BE2C (cell line): ENCODE measurements at regions not wholly inside any gene's neighbourhood (a gene's known extent, or its start where the extent isn't known, plus 50 kb on each side); places are given as distances from the start of the nearest gene placed in this dataset.
A peak's percentile ranks its signal among the peaks of the same experiment; 100 is the strongest.

Experiments
- DNase-seq: peaks from one replicate; pipeline ENCODE4 v3.0.0-alpha.2; 2020
- H3K27me3 ChIP-seq: fragments of 250-450 bp; sonication (Bioruptor Pico); 2 replicates; pipeline ENCODE4 v1.5.1; 2020; ENCODE audit warnings: mild to moderate bottlenecking
- H3K36me3 ChIP-seq: fragments of 250-450 bp; sonication (Bioruptor Pico); 2 replicates; pipeline ENCODE4 v1.5.1; 2020; ENCODE audit warnings: mild to moderate bottlenecking
- H3K4me1 ChIP-seq: fragments of 250-450 bp; sonication (Bioruptor Pico); 2 replicates; pipeline ENCODE4 v1.5.1; 2020
- H3K4me3 ChIP-seq: 2 replicates; pipeline ENCODE4 v1.5.1; 2011; ENCODE audit warnings: low read depth, low read length
- H3K9me3 ChIP-seq: fragments of 250-450 bp; sonication (Bioruptor Pico); 2 replicates; pipeline ENCODE4 v1.5.1; 2020
- CTCF ChIP-seq: IDR thresholded peaks from 2 replicates; pipeline ENCODE4 v1.5.1; 2012; ENCODE audit warnings: mild to moderate bottlenecking, low read depth, low read length

DNA sequence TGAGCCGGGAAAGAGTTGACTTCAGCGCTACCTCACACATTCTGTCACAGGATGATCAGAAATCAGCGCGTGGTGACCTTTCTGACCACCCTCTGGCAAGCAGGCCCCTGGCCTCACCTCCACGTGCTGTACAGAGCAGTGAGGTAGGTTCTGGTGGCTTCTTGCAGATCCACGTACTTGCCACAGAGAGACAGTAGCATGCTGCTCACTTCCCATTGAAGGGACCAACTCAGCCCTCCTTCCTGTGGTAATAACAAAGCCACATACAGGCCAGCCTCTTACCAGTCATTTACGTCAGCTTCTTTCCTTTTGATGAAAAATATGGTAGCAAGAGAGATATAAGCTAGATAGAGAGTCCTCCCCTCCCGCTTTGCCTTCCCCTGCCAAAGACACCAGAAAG lies 200.7 kb downstream of the CHRM3 start:
- no peaks in the 10 kb centered on the region for H3K4me1 ChIP-seq
- no peaks in the 10 kb centered on the region for H3K9me3 ChIP-seq
- no peaks in the 10 kb centered on the region for H3K27me3 ChIP-seq
- no peak for DNase-seq
- no peak overlapping the region for H3K4me3 ChIP-seq
- no peaks in the 10 kb centered on the region for H3K36me3 ChIP-seq
- TF ChIP-seq CTCF = 0 out of 2 replicates have a peak, but pooled peaks have one; percentile 5

DNA sequence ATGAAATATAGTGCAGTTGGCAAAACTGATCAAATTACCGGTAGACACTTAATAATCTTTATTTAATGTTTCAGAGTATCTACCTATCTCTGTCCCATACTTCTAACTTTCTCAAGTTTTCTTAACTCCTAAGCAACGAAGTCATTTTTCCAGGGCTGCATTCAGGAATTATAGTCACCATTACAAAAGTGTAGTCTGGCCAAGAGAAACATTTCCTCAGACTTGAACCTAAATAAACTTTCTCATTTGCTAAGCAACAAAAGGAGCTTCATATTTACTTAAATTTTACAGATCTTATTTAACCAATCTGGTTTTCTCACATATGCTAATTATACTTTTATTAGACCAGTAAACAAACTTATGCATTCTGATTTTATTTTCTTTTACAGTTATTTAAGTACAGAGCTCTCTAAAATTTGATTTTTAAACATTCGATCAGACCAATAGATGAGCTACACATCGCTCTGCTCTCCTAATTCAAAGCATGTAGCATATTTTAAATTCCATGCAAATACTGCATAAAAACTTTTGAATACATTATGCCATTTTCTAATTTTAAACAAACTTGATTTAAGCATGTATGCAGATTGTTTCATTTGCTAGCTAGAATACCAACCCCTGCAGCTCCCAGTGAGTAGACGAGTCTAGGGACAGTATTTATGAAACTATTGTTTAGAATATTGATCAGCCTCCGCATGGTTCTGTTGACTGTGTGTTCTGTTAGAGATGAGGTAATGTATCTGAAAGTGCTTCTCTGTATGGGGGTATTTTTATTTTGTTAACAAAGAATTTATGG lies 201.4 kb downstream of the CHRM3 start:
- no peak for DNase-seq

GRCh38 chr1:239590556-239590955 lies 204.2 kb downstream of the CHRM3 start:
- H3K4me1 ChIP-seq = peaks cover 2% of the 10 kb centered on the region; the same call in 1 of the 2 replicates
- H3K9me3 ChIP-seq = no peaks in the 10 kb centered on the region
- H3K36me3 ChIP-seq = no peaks in the 10 kb centered on the region
- H3K27me3 ChIP-seq = no peaks in the 10 kb centered on the region
- TF ChIP-seq CTCF = no peak
- no peak overlapping the region for H3K4me3 ChIP-seq
- no peak for DNase-seq

More for the DNA sequence above, 201.4 kb downstream of the CHRM3 start:
- Histone ChIP-seq H3K9me3 (no peaks in the 10 kb centered on the region), H3K27me3 (no peaks in the 10 kb centered on the region), H3K4me1 (no peaks in the 10 kb centered on the region; the same call in 1 of the 2 replicates), H3K36me3 (no peaks in the 10 kb centered on the region), H3K4me3 (no peak overlapping the region)
- no peak for TF ChIP-seq CTCF

GRCh38 chr1:239593527-239593926 lies 207.2 kb downstream of the CHRM3 start:
- Histone ChIP-seq H3K4me1 (peaks cover 2% of the 10 kb centered on the region; the same call in 1 of the 2 replicates), H3K36me3 (no peaks in the 10 kb centered on the region), H3K9me3 (no peaks in the 10 kb centered on the region), H3K4me3 (no peak overlapping the region), H3K27me3 (no peaks in the 10 kb centered on the region)
- DNase-seq = no peak
- TF ChIP-seq CTCF = no peak

GRCh38 chr1:239600588-239600987 lies 214.2 kb downstream of the CHRM3 start:
- no peaks in the 10 kb centered on the region for H3K36me3 ChIP-seq
- H3K4me1 ChIP-seq = no peaks in the 10 kb centered on the region
- no peak for TF ChIP-seq CTCF
- no peak overlapping the region for H3K4me3 ChIP-seq
- no peak for DNase-seq
- no peaks in the 10 kb centered on the region for H3K9me3 ChIP-seq
- H3K27me3 ChIP-seq = no peaks in the 10 kb centered on the region

- no peak for TF ChIP-seq CTCF
- Histone ChIP-seq H3K36me3 (no peaks in the 10 kb centered on the region), H3K27me3 (no peaks in the 10 kb centered on the region), H3K4me3 (no peak overlapping the region), H3K4me1 (no peaks in the 10 kb centered on the region), H3K9me3 (no peaks in the 10 kb centered on the region)
- DNase-seq = no peak
Measured at GRCh38 chr1:239601108-239601507, 214.7 kb downstream of the CHRM3 start.
